CMK (cell line): ENCODE measurements at regions not wholly inside any gene's neighbourhood (a gene's known extent, or its start where the extent isn't known, plus 50 kb on each side); places are given as distances from the start of the nearest gene placed in this dataset.
"Not testable (repeated sequence)": the region's sequence is repeated elsewhere in the genome, so short reads cannot be mapped to it uniquely, and the experiment has no call there.

Experiments used
- DNase-seq: peaks from one replicate; pipeline ENCODE4 v3.0.0-alpha.2; 2010; ENCODE audit warnings: low read depth

- no peak for DNase-seq
Observed at GRCh38 chr2:209181984-209182383, 241.9 kb upstream of the MAP2 start.

- DNase-seq = not testable (repeated sequence)
Observed at GRCh38 chr2:209186886-209187285, 237.0 kb upstream of the MAP2 start.

GRCh38 chr2:209189893-209190292, 234.0 kb upstream of the MAP2 start:
- DNase-seq = no peak

- no peak for DNase-seq
Observed at GRCh38 chr2:209191139-209191538, 232.7 kb upstream of the MAP2 start.

GRCh38 chr2:209194717-209195116, 229.1 kb upstream of the MAP2 start:
- no peak for DNase-seq

GRCh38 chr2:209208211-209208610, 215.6 kb upstream of the MAP2 start:
- no peak for DNase-seq

- DNase-seq = no peak
Observed at GRCh38 chr2:209209943-209210342, 213.9 kb upstream of the MAP2 start.

GRCh38 chr2:209230560-209230959, 193.3 kb upstream of the MAP2 start:
- DNase-seq = no peak

- no peak for DNase-seq
Observed at GRCh38 chr2:209236377-209236776, 187.5 kb upstream of the MAP2 start.

- no peak for DNase-seq
Observed at GRCh38 chr2:209238765-209239584, 184.9 kb upstream of the MAP2 start.

GRCh38 chr2:209239585-209239938, 184.3 kb upstream of the MAP2 start:
- DNase-seq = no peak

- no peak for DNase-seq
Observed at GRCh38 chr2:209240204-209240603, 183.6 kb upstream of the MAP2 start.

- DNase-seq = no peak
Observed at GRCh38 chr2:209253544-209253943, 170.3 kb upstream of the MAP2 start.

GRCh38 chr2:209259767-209260166, 164.1 kb upstream of the MAP2 start:
- no peak for DNase-seq

- DNase-seq = no peak
Observed at GRCh38 chr2:209260281-209260680, 163.6 kb upstream of the MAP2 start.

GRCh38 chr2:209261366-209262053, 162.3 kb upstream of the MAP2 start:
- DNase-seq = not testable (repeated sequence)

- no peak for DNase-seq
Observed at GRCh38 chr2:209269024-209269423, 154.8 kb upstream of the MAP2 start.

GRCh38 chr2:209276000-209276399, 147.8 kb upstream of the MAP2 start:
- DNase-seq = no peak

GRCh38 chr2:209277444-209277843, 146.4 kb upstream of the MAP2 start:
- DNase-seq = no peak

GRCh38 chr2:209298601-209299000, 125.2 kb upstream of the MAP2 start:
- DNase-seq = no peak

- DNase-seq = not testable (repeated sequence)
Observed at GRCh38 chr2:209299478-209299877, 124.4 kb upstream of the MAP2 start.

GRCh38 chr2:209300766-209301165, 123.1 kb upstream of the MAP2 start:
- DNase-seq = not testable (repeated sequence)

GRCh38 chr2:209305026-209305425, 118.8 kb upstream of the MAP2 start:
- DNase-seq = no peak

GRCh38 chr2:209305746-209306196, 118.1 kb upstream of the MAP2 start:
- DNase-seq = no peak
